T1000 (cell line): ENCODE measurements at regions not wholly inside any gene's neighbourhood (a gene's known extent, or its start where the extent isn't known, plus 50 kb on each side); places are given as distances from the start of the nearest gene placed in this dataset.

Experiments used
- DNase-seq: peaks from one replicate; lab custom pipeline; 2025; ENCODE audit warnings: mixed read lengths; lab: John Stamatoyannopoulos, UW

GRCh38 chr16:6059671-6060070 lies 962.1 kb upstream of the EEF2KMT start:
- DNase-seq, result no peak

GRCh38 chr16:6057821-6058220 lies 960.2 kb upstream of the EEF2KMT start:
- DNase-seq, result no peak

- no peak for DNase-seq
These were observed 950.4 kb upstream of the EEF2KMT start for GRCh38 chr16:6048017-6048416.

GRCh38 chr16:6047325-6047724 lies 949.7 kb upstream of the EEF2KMT start:
- no peak for DNase-seq

- no peak for DNase-seq
These were observed 941.5 kb upstream of the EEF2KMT start for GRCh38 chr16:6038941-6039645.

- no peak for DNase-seq
These were observed 937.6 kb upstream of the EEF2KMT start for GRCh38 chr16:6035161-6035560.

- DNase-seq, result no peak
These were observed 936.9 kb upstream of the EEF2KMT start for GRCh38 chr16:6034511-6034910.

- DNase-seq, result no peak
These were observed 934.8 kb upstream of the EEF2KMT start for GRCh38 chr16:6032438-6032837.

GRCh38 chr16:6031567-6031966 lies 934.0 kb upstream of the EEF2KMT start:
- no peak for DNase-seq

GRCh38 chr16:6031102-6031501 lies 933.5 kb upstream of the EEF2KMT start:
- no peak for DNase-seq

GRCh38 chr16:6027733-6028132 lies 930.1 kb upstream of the EEF2KMT start:
- no peak for DNase-seq

GRCh38 chr16:6023449-6023848 lies 925.9 kb upstream of the EEF2KMT start:
- DNase-seq, result no peak

- DNase-seq, result no peak
These were observed 923.8 kb upstream of the EEF2KMT start for GRCh38 chr16:6021276-6021943.

- DNase-seq, result no peak
These were observed 922.8 kb upstream of the EEF2KMT start for GRCh38 chr16:6020162-6020985.

- no peak for DNase-seq
These were observed 921.9 kb upstream of the EEF2KMT start for GRCh38 chr16:6019490-6019991.

- no peak for DNase-seq
These were observed 921.4 kb upstream of the EEF2KMT start for GRCh38 chr16:6018848-6019489.

- no peak for DNase-seq
These were observed 919.1 kb upstream of the EEF2KMT start for GRCh38 chr16:6016530-6017184.

GRCh38 chr16:6012716-6013115 lies 915.1 kb upstream of the EEF2KMT start:
- no peak for DNase-seq

GRCh38 chr16:6009151-6009550 lies 911.6 kb upstream of the EEF2KMT start:
- DNase-seq, result no peak

- DNase-seq, result no peak
These were observed 911.1 kb upstream of the EEF2KMT start for GRCh38 chr16:6008670-6009069.

GRCh38 chr16:5993356-5993755 lies 895.8 kb upstream of the EEF2KMT start:
- no peak for DNase-seq

GRCh38 chr16:5982979-5983378 lies 885.4 kb upstream of the EEF2KMT start:
- DNase-seq, result no peak
